Upper lobe of right lung (tissue), 1 donor: ENCODE measurements at regions not wholly inside any gene's neighbourhood (a gene's known extent, or its start where the extent isn't known, plus 50 kb on each side); places are given as distances from the start of the nearest gene placed in this dataset.

Experiments
- ATAC-seq: fragments of 200-7000 bp; cut with Tn5 transposase; one replicate; pipeline ENCODE4 v1.9.1; 2020; ENCODE audit warnings: mild to moderate bottlenecking, moderate library complexity
- DNase-seq: peaks from one replicate; pipeline ENCODE4 v3.0.0-alpha.2; 2020
- H3K27ac ChIP-seq: fragments of 200-600 bp; one replicate; pipeline ENCODE4 v1.8.0; 2022
- H3K27me3 ChIP-seq: fragments of 200-600 bp; one replicate; pipeline ENCODE4 v1.8.0; 2022; ENCODE audit warnings: mild to moderate bottlenecking
- H3K36me3 ChIP-seq: fragments of 200-600 bp; one replicate; pipeline ENCODE4 v1.8.0; 2022
- H3K4me1 ChIP-seq: fragments of 200-600 bp; one replicate; pipeline ENCODE4 v1.8.0; 2022
- H3K4me3 ChIP-seq: fragments of 200-600 bp; one replicate; pipeline ENCODE4 v1.8.0; 2022; ENCODE audit warnings: mild to moderate bottlenecking
- H3K9me3 ChIP-seq: fragments of 200-600 bp; one replicate; pipeline ENCODE4 v1.8.0; 2022
- CTCF ChIP-seq: fragments of 200-600 bp; IDR thresholded peaks from one replicate; pipeline ENCODE4 v1.8.0; 2022; ENCODE audit warnings: antibody characterized with exemption
- intact Hi-C: fragments of 100-400 bp; cut with DNase I; formaldehyde crosslinking; loops from one replicate; pipeline ENCODE4 v1.11.0; 2022
- donor health status: DM: no; HTN: yes; CAD: no; lungs with severe emphysema.

GRCh38 chr2:59047373-59047995 is 806.4 kb upstream of the FANCL start:
- no peaks in the 10 kb centered on the region for H3K4me1 ChIP-seq
- no peak for DNase-seq
- intact Hi-C loops, result no loop called here
- H3K27ac ChIP-seq, result no peak overlapping the region
- H3K9me3 ChIP-seq, result no peaks in the 10 kb centered on the region
- ATAC-seq, result no peak
- no peaks in the 10 kb centered on the region for H3K36me3 ChIP-seq
- TF ChIP-seq CTCF, result no peak
- H3K27me3 ChIP-seq, result no peaks in the 10 kb centered on the region
- no peak overlapping the region for H3K4me3 ChIP-seq

DNA sequence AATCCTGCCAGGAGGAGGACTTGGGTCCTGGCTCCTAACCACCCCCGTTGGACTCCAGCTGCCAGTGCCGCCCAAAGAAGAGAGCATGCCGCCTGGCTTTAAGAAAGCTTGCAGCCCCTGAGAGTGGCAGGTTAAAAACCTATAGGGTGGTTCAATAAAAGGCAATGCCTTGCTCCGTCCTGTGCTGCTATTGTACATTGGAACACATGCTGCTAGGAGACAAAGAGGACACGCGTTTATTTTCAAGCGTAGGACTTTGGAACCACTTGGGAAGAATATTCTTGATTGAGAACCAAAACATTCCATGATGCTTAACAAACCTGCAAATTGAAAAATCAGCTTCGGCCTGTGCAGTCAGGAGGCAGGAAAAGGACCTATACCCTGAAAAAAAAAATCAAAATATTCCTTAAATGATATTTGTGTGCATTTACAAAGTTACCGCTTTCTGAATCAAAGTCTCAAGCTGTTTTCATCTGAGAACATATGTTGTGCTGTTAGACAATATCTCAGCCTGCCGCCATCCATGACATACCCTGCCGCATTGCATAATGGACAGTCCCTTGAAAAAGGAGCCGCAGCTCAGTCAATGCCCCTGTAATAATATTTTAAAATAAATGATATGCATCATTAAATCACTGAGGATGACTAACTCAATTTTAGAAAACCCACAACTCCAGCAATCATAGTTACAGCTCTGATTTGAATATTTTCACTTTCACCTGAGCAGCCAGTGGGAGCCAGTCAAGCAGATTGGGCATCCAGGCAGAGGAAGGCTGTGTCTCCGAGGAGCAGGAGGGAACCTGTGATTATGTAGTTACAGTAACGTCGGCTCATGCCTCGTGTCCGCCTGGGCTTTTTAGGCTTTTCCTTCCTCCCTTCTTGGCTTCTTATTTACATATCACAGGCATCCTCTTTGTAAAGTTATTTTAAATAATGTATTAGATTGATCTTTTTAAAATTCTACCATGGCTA is 805.6 kb upstream of the FANCL start:
- Histone ChIP-seq H3K27ac (no peak overlapping the region), H3K4me1 (no peaks in the 10 kb centered on the region), H3K9me3 (no peaks in the 10 kb centered on the region), H3K36me3 (no peaks in the 10 kb centered on the region), H3K4me3 (no peak overlapping the region), H3K27me3 (no peaks in the 10 kb centered on the region)
- no peak for ATAC-seq
- no peak for TF ChIP-seq CTCF
- DNase-seq, result no peak
- intact Hi-C loops, result no loop called here

DNA sequence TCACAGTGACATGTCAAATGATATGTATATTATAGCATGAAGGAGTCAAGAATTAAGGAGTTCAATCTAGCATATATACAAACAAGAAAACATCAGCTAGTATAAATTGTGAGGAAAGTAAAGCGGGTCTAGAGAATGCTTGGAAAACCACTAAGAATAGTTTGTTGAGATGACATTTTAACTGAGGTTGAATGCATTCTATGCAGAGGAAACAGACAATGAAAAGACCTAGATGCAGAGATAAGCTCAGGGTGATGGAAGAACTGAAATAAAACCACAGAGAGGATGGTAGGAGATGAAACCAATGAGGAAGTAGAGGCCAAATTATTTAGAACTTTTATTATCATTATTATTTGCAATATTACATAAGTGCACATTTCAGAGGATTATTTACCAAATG is 803.6 kb upstream of the FANCL start:
- no peak overlapping the region for H3K4me3 ChIP-seq
- no peaks in the 10 kb centered on the region for H3K27me3 ChIP-seq
- intact Hi-C loops, result no loop called here
- ATAC-seq, result no peak
- DNase-seq, result no peak
- TF ChIP-seq CTCF, result no peak
- no peaks in the 10 kb centered on the region for H3K9me3 ChIP-seq
- no peaks in the 10 kb centered on the region for H3K36me3 ChIP-seq
- no peaks in the 10 kb centered on the region for H3K4me1 ChIP-seq
- H3K27ac ChIP-seq, result no peak overlapping the region

DNA sequence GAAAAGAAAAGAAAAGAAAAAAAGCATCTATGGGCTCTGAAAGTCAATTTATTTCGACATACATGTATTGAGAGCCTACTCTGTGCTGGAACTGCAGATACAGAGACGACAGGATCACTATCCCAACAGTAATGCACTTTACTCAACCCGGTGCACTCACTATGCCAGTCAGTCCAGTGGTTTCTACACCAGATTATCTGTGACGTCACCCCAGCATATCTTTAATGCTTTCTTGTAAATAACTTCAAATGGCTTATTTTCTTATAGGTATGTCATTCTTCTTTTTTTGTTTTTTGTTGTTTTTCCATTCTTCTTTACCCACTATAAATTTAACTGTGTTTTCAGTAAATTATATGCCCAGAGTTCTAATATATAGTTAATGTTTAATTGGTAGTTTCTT is 800.0 kb upstream of the FANCL start:
- Histone ChIP-seq H3K4me1 (no peaks in the 10 kb centered on the region), H3K9me3 (no peaks in the 10 kb centered on the region), H3K27ac (no peak overlapping the region), H3K36me3 (no peaks in the 10 kb centered on the region), H3K4me3 (no peak overlapping the region), H3K27me3 (no peaks in the 10 kb centered on the region)
- ATAC-seq (no peak), DNase-seq (no peak)
- no peak for TF ChIP-seq CTCF
- intact Hi-C loops, result no loop called here

- no peak for TF ChIP-seq CTCF
- no peak overlapping the region for H3K27ac ChIP-seq
- intact Hi-C loops, result no loop called here
- H3K4me1 ChIP-seq, result no peaks in the 10 kb centered on the region
- ATAC-seq (no peak), DNase-seq (no peak)
- no peaks in the 10 kb centered on the region for H3K27me3 ChIP-seq
- no peaks in the 10 kb centered on the region for H3K9me3 ChIP-seq
- H3K36me3 ChIP-seq, result no peaks in the 10 kb centered on the region
- no peak overlapping the region for H3K4me3 ChIP-seq
Measured at GRCh38 chr2:59034837-59035236, 793.7 kb upstream of the FANCL start.
